Endothelial cell of umbilical vein (primary cell): ENCODE measurements at regions not wholly inside any gene's neighbourhood (a gene's known extent, or its start where the extent isn't known, plus 50 kb on each side); places are given as distances from the start of the nearest gene placed in this dataset.

Experiments
- BruUV-seq: library from RNA; stranded (reverse); fragments of 400-500 nt; replicated peaks from 2 replicates; lab custom pipeline; 2021; lab: Mats Ljungman, UMichigan
- CTCF ChIA-PET: fragments of 300-600, 350-600 bp; sonication (Branson Sonifier 250); formaldehyde crosslinking; loops from one replicate; lab custom pipeline; 2021; ENCODE audit warnings: antibody characterized with exemption, inconsistent platforms; lab: Charles Lee
- POLR2A ChIA-PET: fragments of 300-600, 350-600 bp; sonication (Branson Sonifier 250); formaldehyde crosslinking; loops from one replicate; lab custom pipeline; 2021; ENCODE audit warnings: antibody characterized with exemption, inconsistent platforms; lab: Charles Lee
- DNase-seq: peaks from one replicate; pipeline ENCODE4 v3.0.0-alpha.2; 2011; ENCODE audit warnings: low read depth, low spot score
- FAIRE-seq: peaks from 2 replicates; lab custom pipeline; 2011; peaks lifted over from hg19 to GRCh38; lab: Jason Lieb, UNC
- H2AFZ ChIP-seq: 2 replicates; pipeline ENCODE4 v1.6.0; 2012; ENCODE audit warnings: low read depth, low read length, control low read depth, inconsistent platforms
- H3K27ac ChIP-seq: 2 replicates; pipeline ENCODE4 v1.5.1; 2011; ENCODE audit warnings: low read depth, mild to moderate bottlenecking, control low read depth, low read length, moderate library complexity; ENCODE audit not compliant: insufficient read depth
- H3K27me3 ChIP-seq, 2 experiments: 2 replicates each; pipeline versions ENCODE4 v1.6.0 to v1.6.1; 2011; ENCODE audit warnings: low read length in 2 of 2, mixed read lengths in 1 of 2; ENCODE audit not compliant: control insufficient read depth in 2 of 2, insufficient read depth in 2 of 2
- H3K36me3 ChIP-seq, 2 experiments: 2 replicates in 1 of 2; 3 replicates in 1 of 2; pipeline ENCODE4 v1.5.1; 2011; ENCODE audit warnings: low read length in 2 of 2, mild to moderate bottlenecking in 1 of 2, moderate library complexity in 1 of 2; ENCODE audit not compliant: control insufficient read depth in 2 of 2, insufficient read depth in 2 of 2; ENCODE audit errors: extremely low read depth in 1 of 2
- H3K4me1 ChIP-seq: 3 replicates; pipeline ENCODE4 v1.5.1; 2011; ENCODE audit warnings: mild to moderate bottlenecking, low read length; ENCODE audit not compliant: control insufficient read depth, insufficient read depth; ENCODE audit errors: extremely low read depth
- H3K4me2 ChIP-seq: 2 replicates; pipeline ENCODE4 v1.6.1; 2011; ENCODE audit warnings: low read length, control low read depth, mixed read lengths; ENCODE audit not compliant: insufficient read depth
- H3K4me3 ChIP-seq, 3 experiments: fragments of 200-600 bp in 1 of 3; sonication (generic), shearing (Covaris generic) in 1 of 3; replicated peaks in 1 of 3; 2 replicates each; pipeline ENCODE4 v1.5.1; 2011 to 2016; ENCODE audit warnings: control low read depth in 3 of 3, low read length in 3 of 3, mild to moderate bottlenecking in 2 of 3, inconsistent platforms in 1 of 3, low read depth in 1 of 3, moderate library complexity in 1 of 3; ENCODE audit not compliant: insufficient read depth in 1 of 3
- H3K79me2 ChIP-seq: 2 replicates; pipeline ENCODE4 v1.6.0; 2012; ENCODE audit warnings: low read length, inconsistent platforms; ENCODE audit not compliant: control insufficient read depth, insufficient read depth
- H3K9ac ChIP-seq: replicated peaks from 2 replicates; pipeline ENCODE3; 2011; ENCODE audit warnings: low read length, control low read depth; ENCODE audit not compliant: insufficient read depth; ENCODE audit errors: extremely low read depth
- H3K9me1 ChIP-seq: replicated peaks from 3 replicates; pipeline ENCODE4 v1.6.0; 2011; ENCODE audit warnings: mild to moderate bottlenecking, low read length; ENCODE audit not compliant: control insufficient read depth, insufficient read depth; ENCODE audit errors: extremely low read depth
- H3K9me3 ChIP-seq: replicated peaks from 2 replicates; pipeline ENCODE4 v1.5.1; 2012; ENCODE audit warnings: low read length, inconsistent platforms; ENCODE audit not compliant: control insufficient read depth, insufficient read depth
- H4K20me1 ChIP-seq: replicated peaks from 2 replicates; pipeline ENCODE3; 2011; ENCODE audit warnings: mild to moderate bottlenecking, low read length; ENCODE audit not compliant: control insufficient read depth, insufficient read depth; ENCODE audit errors: extremely low read depth
- EZH2 ChIP-seq: IDR thresholded peaks from 2 replicates; pipeline ENCODE4 v1.6.1; 2012; ENCODE audit warnings: borderline replicate concordance, low read depth, mild to moderate bottlenecking, moderate library complexity, low read length, inconsistent platforms; ENCODE audit not compliant: severe bottlenecking
- FOS ChIP-seq: IDR thresholded peaks from 2 replicates; pipeline ENCODE4 v1.6.1; 2011; ENCODE audit warnings: mild to moderate bottlenecking, low read length, moderate library complexity, borderline replicate concordance; ENCODE audit not compliant: insufficient read depth
- GATA2 ChIP-seq: IDR thresholded peaks from 2 replicates; pipeline ENCODE4 v1.7.0; 2011; ENCODE audit warnings: low read depth, mild to moderate bottlenecking, moderate library complexity, mixed read lengths, low read length; ENCODE audit not compliant: insufficient read length, insufficient read depth
- JUN ChIP-seq: IDR thresholded peaks from 2 replicates; pipeline ENCODE4 v1.6.1; 2011; ENCODE audit warnings: borderline replicate concordance, low read depth; ENCODE audit not compliant: insufficient read length, insufficient read depth
- MYC ChIP-seq: IDR thresholded peaks from one replicate; pipeline ENCODE4 v1.6.1; 2011; ENCODE audit warnings: mild to moderate bottlenecking, low read depth, low read length
- POLR2A ChIP-seq: IDR thresholded peaks from 2 replicates; pipeline ENCODE4 v1.6.1; 2012; ENCODE audit warnings: low read depth, mild to moderate bottlenecking, control low read depth, low read length
- POLR2AphosphoS5 ChIP-seq: IDR thresholded peaks from 2 replicates; pipeline ENCODE4 v1.6.1; 2012; ENCODE audit warnings: low read depth, mild to moderate bottlenecking, control low read depth, low read length, moderate library complexity; ENCODE audit not compliant: insufficient read depth
- dilution Hi-C: fragments of 300-500 bp; cut with MboI; formaldehyde crosslinking; loops from one replicate; pipeline ENCODE4 v1.15.0; 2019; ENCODE audit warnings: low sequenced_read_pairs; ENCODE audit not compliant: extremely low pct_ligation_motif_present
- intact Hi-C: fragments of 100-400 bp; cut with micrococcal nuclease; formaldehyde crosslinking; loops from one replicate; pipeline ENCODE4 v1.10.0; 2022
- TF ChIP-seq, protein P1 (sequence below), 2 donors: IDR thresholded peaks; 1 replicate in 1 of 2; 2 replicates in 1 of 2; pipeline ENCODE4 v1.5.1; 2011; ENCODE audit warnings: low read length in 2 of 2, mild to moderate bottlenecking in 2 of 2, moderate library complexity in 2 of 2, control low read depth in 1 of 2, inconsistent platforms in 1 of 2, low read depth in 1 of 2; ENCODE audit not compliant: insufficient read depth in 1 of 2; ENCODE audit errors: extremely low read depth in 1 of 2
- TF ChIP-seq, protein P2 (sequence below): IDR thresholded peaks from 2 replicates; pipeline ENCODE4 v1.6.1; 2011; ENCODE audit not compliant: insufficient read depth, insufficient read length

DNA sequence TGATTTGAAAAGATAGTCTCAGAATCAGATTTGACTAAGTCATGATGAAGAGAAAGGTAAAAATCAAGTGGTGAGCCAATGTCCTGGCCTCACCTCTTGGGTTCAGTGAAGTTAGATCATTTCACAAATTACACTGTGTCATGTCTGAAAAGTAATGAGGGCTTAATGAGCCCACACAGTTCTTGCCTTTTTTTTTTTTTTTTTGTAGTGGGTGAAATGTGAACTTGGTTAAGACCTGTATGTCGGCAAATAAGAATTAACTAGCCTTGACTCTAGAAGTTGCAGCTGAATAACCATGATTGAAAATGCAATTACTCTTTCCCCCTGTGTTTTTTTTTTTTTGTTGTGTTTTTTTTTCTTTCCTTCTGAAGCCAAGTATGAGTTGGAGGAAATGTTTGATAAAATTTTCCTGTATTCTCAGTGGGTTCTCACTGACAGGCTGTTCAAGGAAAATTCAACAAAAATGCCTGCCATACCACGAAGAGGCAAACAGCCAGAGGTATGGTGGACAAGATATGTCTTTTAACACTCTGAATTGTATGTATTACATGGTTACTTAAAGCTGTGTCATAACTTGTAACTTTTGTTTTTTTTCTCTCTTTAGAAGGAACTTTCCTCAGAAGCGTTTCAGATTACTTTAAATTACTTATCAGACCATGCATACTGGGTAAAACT lies 135.2 kb upstream of the MLIP start:
- BruUV-seq, result no TSS peak
- Histone ChIP-seq H3K4me1 (no peaks in the 10 kb centered on the region), H3K9ac (no peak overlapping the region), H3K9me3 (no peaks in the 10 kb centered on the region), H3K27ac (no peak overlapping the region), H3K79me2 (no peaks in the 10 kb centered on the region), H3K4me3 (no peak overlapping the region), H2AFZ (no peak overlapping the region), H3K4me2 (no peak overlapping the region), H3K27me3 (no peaks in the 10 kb centered on the region), H4K20me1 (no peaks in the 10 kb centered on the region), H3K9me1 (no peaks in the 10 kb centered on the region), H3K36me3 (no peaks in the 10 kb centered on the region)
- ChIA-PET CTCF (interaction anchor here (1.0 to 1.8 kb wide), 2 partner anchors 20 to 257 kb away, joined by 4 to 5 read pairs; no protein-coding TSS in a partner anchor), POLR2A (no interaction called here)
- DNase-seq (no peak), FAIRE-seq (no peak)
- dilution Hi-C loops (no loop called here), intact Hi-C loops (no loop called here)
- TF ChIP-seq JUN, result no peak
- no peak for TF ChIP-seq FOS
- TF ChIP-seq, protein P1, sequence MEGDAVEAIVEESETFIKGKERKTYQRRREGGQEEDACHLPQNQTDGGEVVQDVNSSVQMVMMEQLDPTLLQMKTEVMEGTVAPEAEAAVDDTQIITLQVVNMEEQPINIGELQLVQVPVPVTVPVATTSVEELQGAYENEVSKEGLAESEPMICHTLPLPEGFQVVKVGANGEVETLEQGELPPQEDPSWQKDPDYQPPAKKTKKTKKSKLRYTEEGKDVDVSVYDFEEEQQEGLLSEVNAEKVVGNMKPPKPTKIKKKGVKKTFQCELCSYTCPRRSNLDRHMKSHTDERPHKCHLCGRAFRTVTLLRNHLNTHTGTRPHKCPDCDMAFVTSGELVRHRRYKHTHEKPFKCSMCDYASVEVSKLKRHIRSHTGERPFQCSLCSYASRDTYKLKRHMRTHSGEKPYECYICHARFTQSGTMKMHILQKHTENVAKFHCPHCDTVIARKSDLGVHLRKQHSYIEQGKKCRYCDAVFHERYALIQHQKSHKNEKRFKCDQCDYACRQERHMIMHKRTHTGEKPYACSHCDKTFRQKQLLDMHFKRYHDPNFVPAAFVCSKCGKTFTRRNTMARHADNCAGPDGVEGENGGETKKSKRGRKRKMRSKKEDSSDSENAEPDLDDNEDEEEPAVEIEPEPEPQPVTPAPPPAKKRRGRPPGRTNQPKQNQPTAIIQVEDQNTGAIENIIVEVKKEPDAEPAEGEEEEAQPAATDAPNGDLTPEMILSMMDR (IDR thresholded peaks at IDR 0.05; ENCODE audit: extremely low read depth in 1 of 2, insufficient read depth in 1 of 2, low read depth in 1 of 2, low read length in 2 of 2), result no peak
- no peak for TF ChIP-seq POLR2AphosphoS5
- no peak for TF ChIP-seq POLR2A
- TF ChIP-seq, protein P2, sequence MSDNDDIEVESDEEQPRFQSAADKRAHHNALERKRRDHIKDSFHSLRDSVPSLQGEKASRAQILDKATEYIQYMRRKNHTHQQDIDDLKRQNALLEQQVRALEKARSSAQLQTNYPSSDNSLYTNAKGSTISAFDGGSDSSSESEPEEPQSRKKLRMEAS, result no peak
- TF ChIP-seq GATA2, result no peak
- no peak for TF ChIP-seq MYC
- TF ChIP-seq EZH2, result no peak
